IMR-90 (cell line): ENCODE measurements at regions not wholly inside any gene's neighbourhood (a gene's known extent, or its start where the extent isn't known, plus 50 kb on each side); places are given as distances from the start of the nearest gene placed in this dataset.

Experiments
- ATAC-seq: fragments of 200-7000 bp; cut with Tn5 transposase; 2 replicates; pipeline ENCODE4 v1.9.1; 2020; ENCODE audit warnings: low read depth, mild to moderate bottlenecking, moderate library complexity
- BruUV-seq: library from RNA; stranded (reverse); fragments of 400-500 nt; replicated peaks from 2 replicates; lab custom pipeline; 2021; lab: Mats Ljungman, UMichigan
- CTCF ChIA-PET: fragments of 300-600 bp; formaldehyde crosslinking; extraction: SDS; loops from one replicate; lab custom pipeline; 2021; ENCODE audit warnings: antibody characterized with exemption; lab: Yijun Ruan, JAX
- POLR2A ChIA-PET: fragments of 300-600 bp; sonication (Branson Sonifier 250); formaldehyde crosslinking; loops from one replicate; lab custom pipeline; 2022; ENCODE audit warnings: antibody characterized with exemption; ENCODE audit not compliant: unreplicated experiment; lab: Charles Lee
- DNase-seq: peaks from one replicate; pipeline ENCODE4 v3.0.0; 2013
- H2AFZ ChIP-seq: replicated peaks from 2 replicates; pipeline ENCODE3; 2013; ENCODE audit warnings: low read length, mild to moderate bottlenecking; ENCODE audit not compliant: poor library complexity
- H2AK5ac ChIP-seq: 2 replicates; pipeline ENCODE4 v1.6.1; 2013; ENCODE audit warnings: low read depth, low read length, inconsistent platforms
- H2AK9ac ChIP-seq: replicated peaks from 2 replicates; pipeline ENCODE3; 2013; ENCODE audit warnings: mild to moderate bottlenecking, low read depth, low read length, moderate library complexity; ENCODE audit not compliant: poor library complexity
- H2BK120ac ChIP-seq: 2 replicates; pipeline ENCODE4 v1.6.1; 2013; ENCODE audit warnings: low read depth, low read length, inconsistent platforms
- H2BK15ac ChIP-seq: 3 replicates; pipeline ENCODE4 v1.6.1; 2013; ENCODE audit warnings: low read depth, low read length, inconsistent platforms
- H2BK20ac ChIP-seq: 2 replicates; pipeline ENCODE4 v1.6.1; 2013; ENCODE audit warnings: low read depth, mild to moderate bottlenecking, inconsistent platforms, low read length, moderate library complexity
- H2BK5ac ChIP-seq: 2 replicates; pipeline ENCODE4 v1.6.1; 2013; ENCODE audit warnings: mild to moderate bottlenecking, low read depth, low read length, inconsistent platforms; ENCODE audit not compliant: poor library complexity, severe bottlenecking
- H3K14ac ChIP-seq: replicated peaks from 2 replicates; pipeline ENCODE4 v1.6.1; 2013; ENCODE audit warnings: low read depth, low read length, inconsistent platforms
- H3K18ac ChIP-seq: 2 replicates; pipeline ENCODE4 v1.6.1; 2013; ENCODE audit warnings: low read depth, low read length, control low read depth
- H3K23ac ChIP-seq: 2 replicates; pipeline ENCODE4 v1.6.1; 2013; ENCODE audit warnings: low read depth, low read length, inconsistent platforms
- H3K27ac ChIP-seq: 2 replicates; pipeline ENCODE4 v1.5.1; 2013; ENCODE audit warnings: mild to moderate bottlenecking, control low read depth, low read length; ENCODE audit not compliant: insufficient read depth
- H3K27me3 ChIP-seq: 2 replicates; pipeline ENCODE4 v1.6.1; 2013; ENCODE audit warnings: low read length; ENCODE audit not compliant: control insufficient read depth, insufficient read depth
- H3K36me3 ChIP-seq: 2 replicates; pipeline ENCODE4 v1.6.1; 2013; ENCODE audit warnings: low read length, mixed read lengths; ENCODE audit not compliant: control insufficient read depth, insufficient read depth
- H3K4ac ChIP-seq: 2 replicates; pipeline ENCODE4 v1.6.1; 2013; ENCODE audit warnings: low read depth, low read length, inconsistent platforms
- H3K4me1 ChIP-seq: 2 replicates; pipeline ENCODE4 v1.6.1; 2013; ENCODE audit warnings: low read length, mixed read lengths; ENCODE audit not compliant: control insufficient read depth, insufficient read depth
- H3K4me2 ChIP-seq: 2 replicates; pipeline ENCODE4 v1.6.1; 2013; ENCODE audit warnings: low read depth, mild to moderate bottlenecking, control low read depth, low read length, moderate library complexity
- H3K4me3 ChIP-seq: 2 replicates; pipeline ENCODE4 v1.5.1; 2013; ENCODE audit warnings: low read depth, mild to moderate bottlenecking, control low read depth, low read length, moderate library complexity; ENCODE audit not compliant: insufficient read depth
- H3K56ac ChIP-seq: 2 replicates; pipeline ENCODE4 v1.6.1; 2013; ENCODE audit warnings: low read length, inconsistent platforms; ENCODE audit not compliant: insufficient read depth; ENCODE audit errors: extremely low read depth
- H3K79me1 ChIP-seq, 2 experiments: 2 replicates each; pipeline ENCODE4 v1.6.1; 2013; ENCODE audit warnings: low read length in 2 of 2, inconsistent platforms in 1 of 2, low read depth in 1 of 2
- H3K9ac ChIP-seq: 2 replicates; pipeline ENCODE4 v1.6.1; 2013; ENCODE audit warnings: low read depth, low read length, control low read depth
- H3K9me1 ChIP-seq: 2 replicates; pipeline ENCODE4 v1.6.1; 2013; ENCODE audit warnings: low read length, inconsistent platforms; ENCODE audit not compliant: insufficient read depth
- H3K9me3 ChIP-seq: 2 replicates; pipeline ENCODE4 v1.6.1; 2013; ENCODE audit warnings: low read length; ENCODE audit not compliant: control insufficient read depth, insufficient read depth
- H4K20me1 ChIP-seq: 2 replicates; pipeline ENCODE4 v1.6.1; 2013; ENCODE audit warnings: low read length, inconsistent platforms; ENCODE audit not compliant: insufficient read depth
- H4K5ac ChIP-seq: 2 replicates; pipeline ENCODE4 v1.6.1; 2013; ENCODE audit warnings: mild to moderate bottlenecking, low read depth, low read length, control low read depth
- H4K8ac ChIP-seq, 2 experiments: 2 replicates each; pipeline ENCODE4 v1.6.1; 2013; ENCODE audit warnings: low read depth in 2 of 2, low read length in 2 of 2, control low read depth in 1 of 2, inconsistent platforms in 1 of 2
- H4K91ac ChIP-seq: 2 replicates; pipeline ENCODE4 v1.6.1; 2013; ENCODE audit warnings: low read depth, low read length, inconsistent platforms; ENCODE audit not compliant: insufficient read depth
- BHLHE40 ChIP-seq: fragments of 150-350 bp; IDR thresholded peaks from 2 replicates; pipeline ENCODE4 v1.6.1; 2016; ENCODE audit warnings: mild to moderate bottlenecking, low read depth, low read length
- CEBPB ChIP-seq: IDR thresholded peaks from 2 replicates; pipeline ENCODE4 v1.6.1; 2012; ENCODE audit warnings: low read depth, low read length, improper control_type of control experiment
- CHD1 ChIP-seq: IDR thresholded peaks from 2 replicates; pipeline ENCODE4 v1.6.1; 2012; ENCODE audit warnings: low read depth, low read length, improper control_type of control experiment
- CTCF ChIP-seq: conservative IDR thresholded peaks from 2 replicates; pipeline ENCODE4 v1.5.1; 2012; ENCODE audit warnings: mild to moderate bottlenecking, low read depth, low read length, improper control_type of control experiment
- ELK1 ChIP-seq: fragments of 150-350 bp; IDR thresholded peaks from 2 replicates; pipeline ENCODE4 v1.6.1; 2016; ENCODE audit warnings: low read depth, mild to moderate bottlenecking, low read length, moderate library complexity, borderline replicate concordance
- FOS ChIP-seq: fragments of 150-350 bp; IDR thresholded peaks from 2 replicates; pipeline ENCODE4 v1.6.1; 2016; ENCODE audit warnings: low read depth, low read length
- MAFK ChIP-seq: IDR thresholded peaks from 2 replicates; pipeline ENCODE4 v1.6.1; 2012; ENCODE audit warnings: low read depth, low read length, improper control_type of control experiment
- MAZ ChIP-seq: IDR thresholded peaks from 2 replicates; pipeline ENCODE4 v1.6.1; 2012; ENCODE audit warnings: low read depth, mild to moderate bottlenecking, low read length, improper control_type of control experiment, moderate library complexity, borderline replicate concordance
- MXI1 ChIP-seq: IDR thresholded peaks from 2 replicates; pipeline ENCODE4 v1.6.1; 2012; ENCODE audit warnings: low read depth, mild to moderate bottlenecking, low read length, moderate library complexity, borderline replicate concordance
- NFE2L2 ChIP-seq: fragments of 150-350 bp; IDR thresholded peaks from 2 replicates; pipeline ENCODE4 v1.6.1; 2016; ENCODE audit warnings: low read depth, mild to moderate bottlenecking, low read length
- POLR2A ChIP-seq: IDR thresholded peaks from 2 replicates; pipeline ENCODE4 v1.6.1; 2012; ENCODE audit warnings: mild to moderate bottlenecking, low read depth, low read length
- RAD21 ChIP-seq: IDR thresholded peaks from 2 replicates; pipeline ENCODE4 v1.6.1; 2012; ENCODE audit warnings: low read length, improper control_type of control experiment
- RCOR1 ChIP-seq: IDR thresholded peaks from 2 replicates; pipeline ENCODE4 v1.6.1; 2012; ENCODE audit warnings: mild to moderate bottlenecking, low read length, improper control_type of control experiment; ENCODE audit not compliant: insufficient replicate concordance
- RFX5 ChIP-seq: IDR thresholded peaks from 2 replicates; pipeline ENCODE4 v1.8.0; 2012; ENCODE audit warnings: low read depth, mild to moderate bottlenecking, low read length, moderate library complexity
- SMC3 ChIP-seq: fragments of 150-350 bp; IDR thresholded peaks from 2 replicates; pipeline ENCODE4 v1.6.1; 2016; ENCODE audit warnings: low read depth, mild to moderate bottlenecking, antibody characterized with exemption, low read length, moderate library complexity
- WGBS, 2 experiments: methylation state at CpG; one replicate each; pipeline versions ENCODE4 v1.1.5 to v1.1.7; 2013; ENCODE audit warnings: missing lambda C conversion rate in 2 of 2; ENCODE audit not compliant: insufficient read length in 1 of 2; ENCODE audit errors: extremely low coverage in 2 of 2; 5-methylcytosine and 5-hydroxymethylcytosine counted together
- dilution Hi-C: fragments of 300-500 bp; cut with HindIII; formaldehyde crosslinking; loops from one replicate; pipeline ENCODE4 v1.14.3; 2018; ENCODE audit warnings: low sequenced_read_pairs; ENCODE audit not compliant: unreplicated experiment
- in situ Hi-C: fragments of 300-500 bp; cut with MboI; formaldehyde crosslinking; loops from 3 replicates; pipeline ENCODE4 v1.14.3; 2019; ENCODE audit warnings: low sequenced_read_pairs, inconsistent platforms, mixed read lengths
- intact Hi-C: fragments of 100-400 bp; cut with micrococcal nuclease; formaldehyde crosslinking; loops from 2 replicates; pipeline ENCODE4 v1.10.0; 2022
- TF ChIP-seq, protein P1 (sequence below): fragments of 150-350 bp; IDR thresholded peaks from 2 replicates; pipeline ENCODE4 v1.6.1; 2017; ENCODE audit warnings: mild to moderate bottlenecking, antibody characterized with exemption, low read length, low read depth

GRCh38 chr2:10232096-10232815 is 70.4 kb upstream of the HPCAL1 start:
- Histone ChIP-seq H3K9me1 (peaks cover 9% of the 10 kb centered on the region; the same call in 1 of the 2 replicates), H3K14ac (no peak overlapping the region), H3K4me3 (no peak overlapping the region), H3K4me2 (no peak overlapping the region), H4K91ac (no peak overlapping the region), H3K4me1 (no peaks in the 10 kb centered on the region), H4K8ac (no peak overlapping the region), H4K20me1 (no peaks in the 10 kb centered on the region), H2AFZ (no peak overlapping the region), H2BK15ac (no peak overlapping the region), H2AK9ac (no peak overlapping the region), H3K18ac (no peak overlapping the region), H3K27me3 (peaks cover 25% of the 10 kb centered on the region), H3K36me3 (no peaks in the 10 kb centered on the region), H3K27ac (no peak overlapping the region), H3K9me3 (no peaks in the 10 kb centered on the region), H2BK120ac (no peak overlapping the region), H2AK5ac (no peak overlapping the region), H3K9ac (no peak overlapping the region), H2BK20ac (no peak overlapping the region), H2BK5ac (no peak overlapping the region), H3K23ac (no peak overlapping the region), H3K79me1 (no peaks in the 10 kb centered on the region), H3K56ac (no peak overlapping the region), H3K4ac (no peak overlapping the region), H4K5ac (no peak overlapping the region)
- no TSS peak for BruUV-seq
- TF ChIP-seq MXI1 (no peak), MAFK (no peak), FOS (no peak), POLR2A (no peak), SMC3 (no peak), CEBPB (no peak), NFE2L2 (no peak), ELK1 (no peak), RFX5 (no peak), BHLHE40 (no peak), RCOR1 (no peak), CHD1 (no peak), MAZ (no peak), RAD21 (no peak), CTCF (no peak)
- TF ChIP-seq, protein P1, sequence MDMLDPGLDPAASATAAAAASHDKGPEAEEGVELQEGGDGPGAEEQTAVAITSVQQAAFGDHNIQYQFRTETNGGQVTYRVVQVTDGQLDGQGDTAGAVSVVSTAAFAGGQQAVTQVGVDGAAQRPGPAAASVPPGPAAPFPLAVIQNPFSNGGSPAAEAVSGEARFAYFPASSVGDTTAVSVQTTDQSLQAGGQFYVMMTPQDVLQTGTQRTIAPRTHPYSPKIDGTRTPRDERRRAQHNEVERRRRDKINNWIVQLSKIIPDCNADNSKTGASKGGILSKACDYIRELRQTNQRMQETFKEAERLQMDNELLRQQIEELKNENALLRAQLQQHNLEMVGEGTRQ: no peak
- no peak for ATAC-seq
- 89% methylated on average over 6 of the region's 23 CpGs; no CpG with 5 or more reads in 1 of the 2 experiments for WGBS, 2 experiments
- in situ Hi-C loops (no loop called here), dilution Hi-C loops (no loop called here), intact Hi-C loops (no loop called here)
- DNase-seq: no peak
- ChIA-PET POLR2A (no interaction called here), CTCF (no interaction called here)
